Nephron progenitor cell (in vitro differentiated cells): ENCODE measurements at regions not wholly inside any gene's neighbourhood (a gene's known extent, or its start where the extent isn't known, plus 50 kb on each side); places are given as distances from the start of the nearest gene placed in this dataset.

Experiments used
- DNase-seq: peaks from one replicate; pipeline ENCODE4 v3.0.0; 2021
- H3K27ac Mint-ChIP-seq: 2 replicates; pipeline ENCODE4 v1.8.0; 2021; ENCODE audit warnings: mild to moderate bottlenecking, moderate library complexity, mixed read lengths
- H3K27me3 Mint-ChIP-seq: 2 replicates; pipeline ENCODE4 v1.8.0; 2021; ENCODE audit warnings: mild to moderate bottlenecking, low read depth, mixed read lengths; ENCODE audit not compliant: poor library complexity
- H3K36me3 Mint-ChIP-seq: 2 replicates; pipeline ENCODE4 v1.8.0; 2021; ENCODE audit warnings: low read depth, mixed read lengths
- H3K4me1 Mint-ChIP-seq: 2 replicates; pipeline ENCODE4 v1.8.0; 2021; ENCODE audit warnings: mixed read lengths
- H3K4me3 Mint-ChIP-seq: 2 replicates; pipeline ENCODE4 v1.8.0; 2021; ENCODE audit warnings: mild to moderate bottlenecking, moderate library complexity, mixed read lengths
- H3K9me3 Mint-ChIP-seq: 2 replicates; pipeline ENCODE4 v1.8.0; 2021; ENCODE audit warnings: mild to moderate bottlenecking, moderate library complexity, mixed read lengths
- TF ChIP-seq, protein P1 (sequence below): fragments of 200-600 bp; sonication (generic); IDR thresholded peaks from 2 replicates; pipeline ENCODE4 v1.5.0; 2021; ENCODE audit warnings: antibody characterized with exemption

DNA sequence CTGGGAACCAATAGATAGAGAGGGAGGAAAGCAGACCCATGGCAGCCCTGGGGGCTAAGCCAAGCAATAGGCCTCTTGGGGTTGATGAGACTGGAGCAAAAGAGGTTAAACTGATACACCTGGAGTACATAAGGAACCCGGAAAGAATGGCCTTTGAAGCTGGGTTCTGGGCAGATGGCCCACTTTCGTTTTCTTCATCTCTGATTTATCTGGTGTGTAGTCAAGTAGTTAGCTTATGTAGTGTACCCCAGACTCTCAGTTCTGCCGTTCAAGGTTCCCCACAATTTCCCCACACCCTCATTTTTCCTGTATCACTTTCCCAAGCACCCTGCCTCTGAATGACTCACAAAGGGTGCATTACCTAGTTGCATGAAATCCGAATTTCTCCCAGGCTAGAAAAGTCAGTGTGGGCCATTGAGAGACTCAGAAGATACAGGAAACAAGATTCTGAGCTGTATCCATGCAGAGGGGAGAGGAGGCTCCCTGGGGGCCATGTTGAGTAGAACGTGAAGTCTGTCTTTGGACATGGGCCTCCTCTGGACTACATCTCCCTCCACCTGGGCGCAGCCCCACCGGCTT is 235.0 kb downstream of the LOXHD1 start:
- TF ChIP-seq, protein P1, sequence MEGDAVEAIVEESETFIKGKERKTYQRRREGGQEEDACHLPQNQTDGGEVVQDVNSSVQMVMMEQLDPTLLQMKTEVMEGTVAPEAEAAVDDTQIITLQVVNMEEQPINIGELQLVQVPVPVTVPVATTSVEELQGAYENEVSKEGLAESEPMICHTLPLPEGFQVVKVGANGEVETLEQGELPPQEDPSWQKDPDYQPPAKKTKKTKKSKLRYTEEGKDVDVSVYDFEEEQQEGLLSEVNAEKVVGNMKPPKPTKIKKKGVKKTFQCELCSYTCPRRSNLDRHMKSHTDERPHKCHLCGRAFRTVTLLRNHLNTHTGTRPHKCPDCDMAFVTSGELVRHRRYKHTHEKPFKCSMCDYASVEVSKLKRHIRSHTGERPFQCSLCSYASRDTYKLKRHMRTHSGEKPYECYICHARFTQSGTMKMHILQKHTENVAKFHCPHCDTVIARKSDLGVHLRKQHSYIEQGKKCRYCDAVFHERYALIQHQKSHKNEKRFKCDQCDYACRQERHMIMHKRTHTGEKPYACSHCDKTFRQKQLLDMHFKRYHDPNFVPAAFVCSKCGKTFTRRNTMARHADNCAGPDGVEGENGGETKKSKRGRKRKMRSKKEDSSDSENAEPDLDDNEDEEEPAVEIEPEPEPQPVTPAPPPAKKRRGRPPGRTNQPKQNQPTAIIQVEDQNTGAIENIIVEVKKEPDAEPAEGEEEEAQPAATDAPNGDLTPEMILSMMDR: no peak
- DNase-seq: no peak
- peaks cover 16% of the 10 kb centered on the region for H3K36me3 Mint-ChIP-seq
- H3K4me3 Mint-ChIP-seq: peak overlapping the region; percentile 28
- H3K4me1 Mint-ChIP-seq: peaks cover 82% of the 10 kb centered on the region
- peaks cover 3% of the 10 kb centered on the region for H3K27me3 Mint-ChIP-seq
- no peaks in the 10 kb centered on the region for H3K9me3 Mint-ChIP-seq
- H3K27ac Mint-ChIP-seq: peak overlapping the region; percentile 26

DNA sequence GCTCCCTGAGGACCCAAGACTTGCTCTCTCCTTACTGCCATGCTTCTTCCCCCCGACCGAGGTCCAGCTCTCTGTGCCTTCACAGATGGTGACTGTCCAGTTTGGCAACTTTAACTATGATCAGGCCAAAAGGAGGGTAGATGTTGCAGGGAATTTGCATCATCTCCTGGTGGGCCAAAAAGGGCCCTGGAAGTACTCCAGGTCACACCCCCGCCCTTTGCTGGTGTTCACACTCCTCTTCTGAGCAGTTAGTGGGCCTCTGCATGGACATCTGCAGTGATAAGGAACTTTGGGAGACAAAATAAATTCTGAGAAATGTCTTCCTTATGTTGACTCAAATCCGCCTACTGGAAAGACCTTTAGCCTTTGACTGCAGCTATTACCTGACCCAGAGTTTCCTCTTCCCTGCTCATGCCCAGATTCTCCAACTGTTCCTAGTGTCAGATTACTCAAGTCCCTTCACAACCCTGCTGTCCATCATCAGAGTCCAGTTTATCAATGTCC is 234.4 kb downstream of the LOXHD1 start:
- H3K4me1 Mint-ChIP-seq: peaks cover 86% of the 10 kb centered on the region
- peaks cover 13% of the 10 kb centered on the region for H3K36me3 Mint-ChIP-seq
- peaks cover 3% of the 10 kb centered on the region for H3K27me3 Mint-ChIP-seq
- H3K27ac Mint-ChIP-seq: peak overlapping the region; percentile 26
- H3K9me3 Mint-ChIP-seq: no peaks in the 10 kb centered on the region
- DNase-seq: no peak
- TF ChIP-seq, protein P1: no peak
- peak overlapping the region; percentile 28 for H3K4me3 Mint-ChIP-seq

DNA sequence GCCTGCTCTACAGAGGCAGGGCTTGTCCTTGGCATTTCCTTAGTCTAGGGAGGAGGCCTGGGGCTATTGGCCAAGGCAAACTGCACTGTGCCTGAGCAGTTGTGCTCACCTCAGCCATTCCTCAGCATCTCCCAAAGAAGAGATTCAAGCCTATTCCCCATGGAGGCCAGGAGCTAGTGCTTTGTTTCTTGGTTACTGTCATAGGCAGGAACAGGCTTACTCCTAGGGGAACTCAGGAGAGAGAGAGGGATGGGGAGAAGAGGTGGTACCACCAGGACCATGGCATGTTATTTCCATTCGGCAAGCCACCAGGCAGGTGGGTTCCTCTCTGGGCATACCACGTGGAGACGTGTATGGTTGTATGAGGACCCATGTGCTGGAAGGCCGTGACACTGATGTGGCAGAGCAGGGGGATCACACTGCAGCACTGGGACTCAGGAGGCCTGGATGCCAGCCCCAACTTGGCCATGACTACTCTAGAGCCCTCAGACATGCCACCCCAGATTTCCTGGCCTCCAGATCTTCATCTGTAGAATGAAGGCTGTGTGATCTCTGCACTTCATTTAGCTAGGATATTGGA is 233.7 kb downstream of the LOXHD1 start:
- Mint-ChIP-seq H3K27ac (peak overlapping the region; percentile 26), H3K4me3 (no peak overlapping the region), H3K9me3 (no peaks in the 10 kb centered on the region), H3K4me1 (peaks cover 88% of the 10 kb centered on the region), H3K36me3 (peaks cover 16% of the 10 kb centered on the region), H3K27me3 (peaks cover 3% of the 10 kb centered on the region)
- TF ChIP-seq, protein P1: no peak
- DNase-seq: no peak

DNA sequence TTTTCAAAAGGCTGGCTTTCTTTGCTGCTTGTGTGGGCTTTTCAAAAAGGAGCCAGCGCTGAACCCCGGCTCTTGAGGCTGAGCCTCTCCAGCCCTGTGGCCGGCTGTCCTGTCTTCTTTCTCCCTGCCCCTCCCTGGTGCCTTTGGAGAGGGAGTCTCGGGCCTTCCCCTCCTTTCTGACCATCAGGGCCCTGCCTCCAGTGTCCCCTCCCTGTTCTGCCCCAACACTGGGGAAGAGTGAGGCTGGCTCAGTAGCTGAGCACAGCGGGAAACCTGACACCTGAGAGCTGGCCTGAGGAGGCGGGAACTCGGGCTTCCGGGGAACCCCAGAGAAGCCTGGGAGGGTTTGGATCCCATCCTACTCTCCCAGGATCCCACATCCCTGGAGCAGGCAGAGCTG is 232.1 kb downstream of the LOXHD1 start:
- Mint-ChIP-seq H3K36me3 (peaks cover 16% of the 10 kb centered on the region), H3K9me3 (no peaks in the 10 kb centered on the region), H3K4me1 (peaks cover 82% of the 10 kb centered on the region), H3K27me3 (peaks cover 3% of the 10 kb centered on the region), H3K4me3 (peak overlapping the region; percentile 35), H3K27ac (peak overlapping the region; percentile 85)
- peak; percentile 56 for DNase-seq
- TF ChIP-seq, protein P1: no peak

DNA sequence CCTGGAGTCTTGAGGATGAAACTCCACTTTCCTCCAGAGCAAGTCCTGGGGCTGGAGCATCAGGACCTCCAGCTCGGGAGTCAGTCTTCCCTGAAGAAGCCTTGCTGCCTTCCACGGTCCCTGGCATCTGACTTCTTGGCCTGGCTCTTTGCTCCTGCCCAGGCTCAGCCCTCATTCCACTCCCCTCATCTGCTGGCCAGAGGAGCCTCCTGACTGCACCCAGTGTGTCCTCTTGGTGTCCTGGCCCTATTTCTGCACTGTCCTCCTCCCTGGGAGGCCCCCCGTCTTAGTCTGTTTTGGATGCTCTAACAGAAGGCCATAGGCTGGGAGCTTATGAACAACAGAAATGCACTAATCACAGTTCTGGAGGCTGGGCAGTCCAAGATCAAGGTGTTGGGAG is 231.5 kb downstream of the LOXHD1 start:
- H3K4me3 Mint-ChIP-seq: no peak overlapping the region
- H3K9me3 Mint-ChIP-seq: no peaks in the 10 kb centered on the region
- H3K4me1 Mint-ChIP-seq: peaks cover 83% of the 10 kb centered on the region
- DNase-seq: no peak
- H3K27me3 Mint-ChIP-seq: peaks cover 3% of the 10 kb centered on the region
- TF ChIP-seq, protein P1: no peak
- peak overlapping the region; percentile 77 for H3K27ac Mint-ChIP-seq
- peaks cover 12% of the 10 kb centered on the region for H3K36me3 Mint-ChIP-seq
